ENCODE measurements at regions not wholly inside any gene's neighbourhood (a gene's known extent, or its start where the extent isn't known, plus 50 kb on each side); places are given as distances from the start of the nearest gene placed in this dataset.

- no peak for TF ChIP-seq SIN3A (IDR thresholded peaks at IDR 0.05; ENCODE audit: borderline replicate concordance, low read depth, low read length)
- TF ChIP-seq MAX (IDR thresholded peaks at IDR 0.05; ENCODE audit: low read depth), result no peak
- TF ChIP-seq RFX5 (IDR thresholded peaks at IDR 0.05; ENCODE audit: low read length), result no peak
- TF ChIP-seq PBX3 (IDR thresholded peaks at IDR 0.05), result no peak
Measured at GRCh38 chrX:39322496-39322895, 521.2 kb downstream of the MID1IP1 start (continued).

GRCh38 chrX:39324233-39324930 is 523.1 kb downstream of the MID1IP1 start:
- H3K79me2 ChIP-seq (ENCODE audit: insufficient read depth), result no peaks in the 10 kb centered on the region
- peak overlapping the region in 1 of 2 experiments; percentile 50; a peak in 1 of 4 replicates for H3K27ac ChIP-seq (ENCODE audit: low read depth in 2 of 2, low read length in 1 of 2)
- no peak overlapping the region for H3K4me3 ChIP-seq (ENCODE audit: low read depth in 2 of 2, low read length in 1 of 2)
- CTCF ChIA-PET, result no interaction called here
- no peaks in the 10 kb centered on the region for H3K9me3 ChIP-seq
- 5% methylated on average over 2 of the region's 2 CpGs for WGBS (ENCODE audit: low lambda C conversion rate)
- DNase-seq, result peak; percentile 6
- H3K4me1 ChIP-seq (ENCODE audit: control insufficient read depth in 1 of 2, insufficient read depth in 2 of 2, low read depth in 1 of 2, low read length in 1 of 2), result peaks cover 0 to 7% of the 10 kb centered on the region in 2 experiments; a peak in 1 of 4 replicates
- H3K36me3 ChIP-seq (replicated peaks in 1 of 2; ENCODE audit: control insufficient read depth in 1 of 2, insufficient read depth in 2 of 2, low read length in 1 of 2), result no peaks in the 10 kb centered on the region
- no peak overlapping the region for H3K9ac ChIP-seq
- H3K27me3 ChIP-seq (ENCODE audit: insufficient read depth), result no peaks in the 10 kb centered on the region; the same call in 1 of the 2 replicates
- H3K9me2 ChIP-seq, result no peaks in the 10 kb centered on the region
- TF ChIP-seq RCOR1 (IDR thresholded peaks at IDR 0.05; ENCODE audit: low read length), result no peak
- TF ChIP-seq USF1 (IDR thresholded peaks at IDR 0.05; ENCODE audit: borderline replicate concordance, low read depth), result no peak
- TF ChIP-seq PBX3 (IDR thresholded peaks at IDR 0.05), result no peak
- no peak for TF ChIP-seq ELF1 (IDR thresholded peaks at IDR 0.05)
- no peak for TF ChIP-seq SMC3 (IDR thresholded peaks at IDR 0.05; ENCODE audit: low read depth, low read length)
- no peak for TF ChIP-seq RFX5 (IDR thresholded peaks at IDR 0.05; ENCODE audit: low read length)
- no peak for TF ChIP-seq FOSL2 (IDR thresholded peaks at IDR 0.05; ENCODE audit: borderline replicate concordance, low read depth)
- TF ChIP-seq EZH2phosphoT487 (IDR thresholded peaks at IDR 0.05; ENCODE audit: borderline replicate concordance, low read depth), result no peak
- no peak for TF ChIP-seq ZBTB33 (IDR thresholded peaks at IDR 0.05; ENCODE audit: borderline replicate concordance, low read depth)
- TF ChIP-seq RAD21 (IDR thresholded peaks at IDR 0.05; ENCODE audit: low read length), result no peak
- no peak for TF ChIP-seq YY1 (IDR thresholded peaks at IDR 0.05; ENCODE audit: low read depth)
- no peaks in the 10 kb centered on the region for H4K20me1 ChIP-seq (ENCODE audit: insufficient read depth)
- H3F3A ChIP-seq (replicated peaks; ENCODE audit: insufficient read depth), result no peaks in the 10 kb centered on the region
- no peak overlapping the region for H3K4me2 ChIP-seq
- no peak overlapping the region for H2AFZ ChIP-seq (ENCODE audit: low read depth)
- POLR2A ChIA-PET, result no interaction called here
